ENCODE measurements at regions not wholly inside any gene's neighbourhood (a gene's known extent, or its start where the extent isn't known, plus 50 kb on each side); places are given as distances from the start of the nearest gene placed in this dataset.
"Not testable (repeated sequence)": the region's sequence is repeated elsewhere in the genome, so short reads cannot be mapped to it uniquely, and the experiment has no call there.

- Histone ChIP-seq H4K20me1 (ENCODE audit: insufficient read depth, low read length) (no peaks in the 10 kb centered on the region), H3F3A (ENCODE audit: insufficient read depth, low read length) (no peaks in the 10 kb centered on the region), H3K4me1 (ENCODE audit: insufficient read depth, low read length, severe bottlenecking) (no peaks in the 10 kb centered on the region), H3K79me2 (ENCODE audit: insufficient read depth, low read length) (no peaks in the 10 kb centered on the region), H2AFZ (ENCODE audit: low read length) (no peak overlapping the region), H3K9ac (ENCODE audit: low read length) (no peak overlapping the region), H3K4me2 (ENCODE audit: low read length) (no peak overlapping the region), H3K27ac (ENCODE audit: low read depth, low read length, poor library complexity, severe bottlenecking) (no peak overlapping the region), H3K9me3 (ENCODE audit: low read length) (no peaks in the 10 kb centered on the region), H3K9me2 (ENCODE audit: low read depth, low read length) (no peaks in the 10 kb centered on the region), H3K27me3 (ENCODE audit: insufficient read depth, low read length) (no peaks in the 10 kb centered on the region), H3K36me3 (ENCODE audit: insufficient read depth, low read length) (no peaks in the 10 kb centered on the region), H3K4me3 (ENCODE audit: low read depth, low read length, poor library complexity, severe bottlenecking) (no peak overlapping the region)
- no peak for TF ChIP-seq EZH2 (IDR thresholded peaks at IDR 0.05; ENCODE audit: borderline replicate concordance, low read length)
Observed at GRCh38 chr2:88396209-88396608, 56.3 kb downstream of the FOXI3 start.

GRCh38 chr2:88377641-88377991 is 74.9 kb downstream of the FOXI3 start:
- no peak overlapping the region for H3K4me2 ChIP-seq (ENCODE audit: low read length)
- no peak overlapping the region for H2AFZ ChIP-seq (ENCODE audit: low read length)
- TF ChIP-seq, protein P1, sequence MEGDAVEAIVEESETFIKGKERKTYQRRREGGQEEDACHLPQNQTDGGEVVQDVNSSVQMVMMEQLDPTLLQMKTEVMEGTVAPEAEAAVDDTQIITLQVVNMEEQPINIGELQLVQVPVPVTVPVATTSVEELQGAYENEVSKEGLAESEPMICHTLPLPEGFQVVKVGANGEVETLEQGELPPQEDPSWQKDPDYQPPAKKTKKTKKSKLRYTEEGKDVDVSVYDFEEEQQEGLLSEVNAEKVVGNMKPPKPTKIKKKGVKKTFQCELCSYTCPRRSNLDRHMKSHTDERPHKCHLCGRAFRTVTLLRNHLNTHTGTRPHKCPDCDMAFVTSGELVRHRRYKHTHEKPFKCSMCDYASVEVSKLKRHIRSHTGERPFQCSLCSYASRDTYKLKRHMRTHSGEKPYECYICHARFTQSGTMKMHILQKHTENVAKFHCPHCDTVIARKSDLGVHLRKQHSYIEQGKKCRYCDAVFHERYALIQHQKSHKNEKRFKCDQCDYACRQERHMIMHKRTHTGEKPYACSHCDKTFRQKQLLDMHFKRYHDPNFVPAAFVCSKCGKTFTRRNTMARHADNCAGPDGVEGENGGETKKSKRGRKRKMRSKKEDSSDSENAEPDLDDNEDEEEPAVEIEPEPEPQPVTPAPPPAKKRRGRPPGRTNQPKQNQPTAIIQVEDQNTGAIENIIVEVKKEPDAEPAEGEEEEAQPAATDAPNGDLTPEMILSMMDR (IDR thresholded peaks at IDR 0.05; ENCODE audit: low read length): no peak
- TF ChIP-seq EZH2 (IDR thresholded peaks at IDR 0.05; ENCODE audit: borderline replicate concordance, low read length): no peak
- no peaks in the 10 kb centered on the region for H3F3A ChIP-seq (ENCODE audit: insufficient read depth, low read length)
- no peak overlapping the region for H3K4me3 ChIP-seq (ENCODE audit: low read depth, low read length, poor library complexity, severe bottlenecking)
- no peaks in the 10 kb centered on the region for H3K79me2 ChIP-seq (ENCODE audit: insufficient read depth, low read length)
- 0 out of 2 replicates have a peak, but pooled peaks cover 5% of the 10 kb centered on the region for H3K27me3 ChIP-seq (ENCODE audit: insufficient read depth, low read length)
- no peaks in the 10 kb centered on the region for H4K20me1 ChIP-seq (ENCODE audit: insufficient read depth, low read length)
- H3K36me3 ChIP-seq (ENCODE audit: insufficient read depth, low read length): no peaks in the 10 kb centered on the region
- no peak overlapping the region for H3K27ac ChIP-seq (ENCODE audit: low read depth, low read length, poor library complexity, severe bottlenecking)
- H3K9me3 ChIP-seq (ENCODE audit: low read length): no peaks in the 10 kb centered on the region
- no peaks in the 10 kb centered on the region for H3K4me1 ChIP-seq (ENCODE audit: insufficient read depth, low read length, severe bottlenecking)
- no peaks in the 10 kb centered on the region for H3K9me2 ChIP-seq (ENCODE audit: low read depth, low read length)
- H3K9ac ChIP-seq (ENCODE audit: low read length): no peak overlapping the region

DNA sequence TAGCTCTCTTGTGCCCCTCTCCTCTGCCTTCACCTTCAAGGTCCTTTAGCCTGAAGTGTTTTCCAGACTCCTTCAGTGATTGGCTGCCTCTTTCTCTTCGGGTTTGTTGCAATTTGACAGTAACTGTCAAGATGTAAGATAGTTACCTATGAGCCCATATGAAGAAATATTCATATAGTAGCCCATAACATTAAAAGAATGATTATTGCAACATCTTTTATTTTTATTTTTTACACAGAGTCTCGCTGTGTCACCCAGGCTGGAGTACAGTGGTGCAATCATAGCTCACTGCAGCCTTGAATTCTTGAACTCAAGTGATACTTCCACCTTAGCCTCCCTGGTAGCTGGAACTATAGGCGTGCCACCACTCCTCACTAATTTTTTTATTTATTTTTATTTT is 80.5 kb downstream of the FOXI3 start:
- H3K9ac ChIP-seq (ENCODE audit: low read length): no peak overlapping the region
- no peak overlapping the region for H3K27ac ChIP-seq (ENCODE audit: low read depth, low read length, poor library complexity, severe bottlenecking)
- no peaks in the 10 kb centered on the region for H3K4me1 ChIP-seq (ENCODE audit: insufficient read depth, low read length, severe bottlenecking)
- H4K20me1 ChIP-seq (ENCODE audit: insufficient read depth, low read length): no peaks in the 10 kb centered on the region
- no peaks in the 10 kb centered on the region for H3K36me3 ChIP-seq (ENCODE audit: insufficient read depth, low read length)
- H3K4me2 ChIP-seq (ENCODE audit: low read length): no peak overlapping the region
- no peaks in the 10 kb centered on the region for H3F3A ChIP-seq (ENCODE audit: insufficient read depth, low read length)
- H3K79me2 ChIP-seq (ENCODE audit: insufficient read depth, low read length): no peaks in the 10 kb centered on the region
- H3K27me3 ChIP-seq (ENCODE audit: insufficient read depth, low read length): 0 out of 2 replicates have a peak, but pooled peaks cover 5% of the 10 kb centered on the region
- no peaks in the 10 kb centered on the region for H3K9me2 ChIP-seq (ENCODE audit: low read depth, low read length)
- TF ChIP-seq EZH2 (IDR thresholded peaks at IDR 0.05; ENCODE audit: borderline replicate concordance, low read length): no peak
- TF ChIP-seq, protein P1 (IDR thresholded peaks at IDR 0.05; ENCODE audit: low read length): no peak
- no peak overlapping the region for H2AFZ ChIP-seq (ENCODE audit: low read length)
- no peak overlapping the region for H3K4me3 ChIP-seq (ENCODE audit: low read depth, low read length, poor library complexity, severe bottlenecking)
- no peaks in the 10 kb centered on the region for H3K9me3 ChIP-seq (ENCODE audit: low read length)

GRCh38 chr2:88365408-88365807 is 87.1 kb downstream of the FOXI3 start:
- H3K4me2 ChIP-seq (ENCODE audit: low read length); H3K27me3 ChIP-seq (ENCODE audit: insufficient read depth, low read length); H3K4me3 ChIP-seq (ENCODE audit: low read depth, low read length, poor library complexity, severe bottlenecking); H3F3A ChIP-seq (ENCODE audit: insufficient read depth, low read length); H3K9me3 ChIP-seq (ENCODE audit: low read length); H4K20me1 ChIP-seq (ENCODE audit: insufficient read depth, low read length); H3K36me3 ChIP-seq (ENCODE audit: insufficient read depth, low read length); H2AFZ ChIP-seq (ENCODE audit: low read length); H3K9ac ChIP-seq (ENCODE audit: low read length); H3K4me1 ChIP-seq (ENCODE audit: insufficient read depth, low read length, severe bottlenecking); H3K9me2 ChIP-seq (ENCODE audit: low read depth, low read length); H3K27ac ChIP-seq (ENCODE audit: low read depth, low read length, poor library complexity, severe bottlenecking); H3K79me2 ChIP-seq (ENCODE audit: insufficient read depth, low read length): not testable (repeated sequence)
